RPMI7951 (cell line): ENCODE measurements at regions not wholly inside any gene's neighbourhood (a gene's known extent, or its start where the extent isn't known, plus 50 kb on each side); places are given as distances from the start of the nearest gene placed in this dataset.

ENCODE experiments used
- DNase-seq: peaks from one replicate; pipeline ENCODE4 v3.0.0-alpha.2; 2012; ENCODE audit warnings: low read depth

GRCh38 chr14:54127526-54127925 lies 170.9 kb upstream of the BMP4 start:
- DNase-seq, result peak; percentile 68

GRCh38 chr14:54129850-54130640 lies 173.4 kb upstream of the BMP4 start:
- no peak for DNase-seq

GRCh38 chr14:54132496-54132895 lies 175.9 kb upstream of the BMP4 start:
- peak; percentile 64 for DNase-seq

GRCh38 chr14:54133896-54134295 lies 177.3 kb upstream of the BMP4 start:
- DNase-seq, result peak; percentile 51

- DNase-seq, result peak; percentile 20
Observed at GRCh38 chr14:54135804-54136280, 179.2 kb upstream of the BMP4 start.

- DNase-seq, result no peak
Observed at GRCh38 chr14:54136894-54137613, 180.4 kb upstream of the BMP4 start.

GRCh38 chr14:54137614-54137961 lies 181.0 kb upstream of the BMP4 start:
- no peak for DNase-seq

GRCh38 chr14:54138024-54138353 lies 181.4 kb upstream of the BMP4 start:
- DNase-seq, result no peak

GRCh38 chr14:54138354-54139038 lies 181.9 kb upstream of the BMP4 start:
- DNase-seq, result peak; percentile 91

GRCh38 chr14:54140551-54140950 lies 183.9 kb upstream of the BMP4 start:
- no peak for DNase-seq

GRCh38 chr14:54146601-54147000 lies 190.0 kb upstream of the BMP4 start:
- no peak for DNase-seq

GRCh38 chr14:54147282-54147681 lies 190.7 kb upstream of the BMP4 start:
- peak; percentile 98 for DNase-seq

- no peak for DNase-seq
Observed at GRCh38 chr14:54147758-54148157, 191.1 kb upstream of the BMP4 start.

GRCh38 chr14:54148251-54148650 lies 191.6 kb upstream of the BMP4 start:
- DNase-seq, result peak; percentile 25

- no peak for DNase-seq
Observed at GRCh38 chr14:54152351-54152750, 195.7 kb upstream of the BMP4 start.

GRCh38 chr14:54166049-54166950 lies 209.7 kb upstream of the BMP4 start:
- no peak for DNase-seq

- no peak for DNase-seq
Observed at GRCh38 chr14:54168489-54168888, 211.9 kb upstream of the BMP4 start.

- peak; percentile 98 for DNase-seq
Observed at GRCh38 chr14:54169254-54169924, 212.8 kb upstream of the BMP4 start.

- DNase-seq, result peak; percentile 60
Observed at GRCh38 chr14:54170301-54170700, 213.7 kb upstream of the BMP4 start.

- peak; percentile 32 for DNase-seq
Observed at GRCh38 chr14:54172114-54172513, 215.5 kb upstream of the BMP4 start.

GRCh38 chr14:54172562-54172961 lies 215.9 kb upstream of the BMP4 start:
- peak; percentile 11 for DNase-seq
